Stimulated activated memory B cell treated with anti-CD40 and anti-IgM and Interleukin-4, amounts not matched to agents 10 μg/mL and 1 μg/mL and 100 μg/mL, for 72 hours (primary cell): ENCODE measurements at regions not wholly inside any gene's neighbourhood (a gene's known extent, or its start where the extent isn't known, plus 50 kb on each side); places are given as distances from the start of the nearest gene placed in this dataset.

Experiments
- ATAC-seq: fragments of 150-1000 bp; cut with Tn5 transposase; 2 replicates; pipeline ENCODE4 v1.10.0; 2021
- H3K27ac Mint-ChIP-seq: one replicate; pipeline ENCODE4 v1.8.0; 2022; ENCODE audit warnings: mild to moderate bottlenecking, mixed read lengths
- H3K27me3 Mint-ChIP-seq: one replicate; pipeline ENCODE4 v1.8.0; 2022; ENCODE audit warnings: mixed read lengths
- H3K36me3 Mint-ChIP-seq: one replicate; pipeline ENCODE4 v1.8.0; 2022; ENCODE audit warnings: mixed read lengths
- H3K4me1 Mint-ChIP-seq: one replicate; pipeline ENCODE4 v1.8.0; 2022; ENCODE audit warnings: mixed read lengths
- H3K4me3 Mint-ChIP-seq: one replicate; pipeline ENCODE4 v1.8.0; 2022; ENCODE audit warnings: mild to moderate bottlenecking, moderate library complexity, mixed read lengths
- H3K9me3 Mint-ChIP-seq: one replicate; pipeline ENCODE4 v1.8.0; 2022; ENCODE audit warnings: mixed read lengths

GRCh38 chr18:71798986-71799673, 745.0 kb downstream of the CBLN2 start:
- ATAC-seq = no peak
- no peaks in the 10 kb centered on the region for H3K27me3 Mint-ChIP-seq

GRCh38 chr18:71797554-71797953, 746.6 kb downstream of the CBLN2 start:
- no peaks in the 10 kb centered on the region for H3K9me3 Mint-ChIP-seq
- H3K27me3 Mint-ChIP-seq = no peaks in the 10 kb centered on the region
- peak; percentile 31 for ATAC-seq
- no peak overlapping the region for H3K27ac Mint-ChIP-seq
- H3K4me3 Mint-ChIP-seq = no peak overlapping the region
- no peaks in the 10 kb centered on the region for H3K4me1 Mint-ChIP-seq
- H3K36me3 Mint-ChIP-seq = no peaks in the 10 kb centered on the region

More at GRCh38 chr18:71798986-71799673, 745.0 kb downstream of the CBLN2 start:
- Mint-ChIP-seq H3K9me3 (peaks cover 2% of the 10 kb centered on the region), H3K27ac (no peak overlapping the region), H3K4me1 (no peaks in the 10 kb centered on the region), H3K36me3 (no peaks in the 10 kb centered on the region), H3K4me3 (no peak overlapping the region)

GRCh38 chr18:71784777-71785176, 759.4 kb downstream of the CBLN2 start:
- no peak for ATAC-seq
- H3K36me3 Mint-ChIP-seq = no peaks in the 10 kb centered on the region
- H3K27me3 Mint-ChIP-seq = no peaks in the 10 kb centered on the region
- H3K9me3 Mint-ChIP-seq = no peaks in the 10 kb centered on the region
- H3K4me1 Mint-ChIP-seq = no peaks in the 10 kb centered on the region
- no peak overlapping the region for H3K4me3 Mint-ChIP-seq
- no peak overlapping the region for H3K27ac Mint-ChIP-seq

- Mint-ChIP-seq H3K27me3 (no peaks in the 10 kb centered on the region), H3K27ac (no peak overlapping the region), H3K4me1 (no peaks in the 10 kb centered on the region), H3K36me3 (no peaks in the 10 kb centered on the region), H3K4me3 (no peak overlapping the region), H3K9me3 (no peaks in the 10 kb centered on the region)
- ATAC-seq = no peak
Observed at GRCh38 chr18:71760541-71760940, 783.6 kb downstream of the CBLN2 start.

GRCh38 chr18:71754246-71754645, 789.9 kb downstream of the CBLN2 start:
- Mint-ChIP-seq H3K9me3 (peaks cover 2% of the 10 kb centered on the region), H3K4me3 (no peak overlapping the region), H3K36me3 (no peaks in the 10 kb centered on the region), H3K27ac (no peak overlapping the region), H3K27me3 (no peaks in the 10 kb centered on the region), H3K4me1 (no peaks in the 10 kb centered on the region)
- no peak for ATAC-seq

- Mint-ChIP-seq H3K4me3 (no peak overlapping the region), H3K9me3 (peaks cover 14% of the 10 kb centered on the region), H3K36me3 (no peaks in the 10 kb centered on the region), H3K27ac (no peak overlapping the region), H3K27me3 (no peaks in the 10 kb centered on the region), H3K4me1 (no peaks in the 10 kb centered on the region)
- no peak for ATAC-seq
Observed at GRCh38 chr18:71743634-71744033, 800.5 kb downstream of the CBLN2 start.

- Mint-ChIP-seq H3K4me1 (no peaks in the 10 kb centered on the region), H3K36me3 (no peaks in the 10 kb centered on the region), H3K27ac (no peak overlapping the region), H3K4me3 (no peak overlapping the region), H3K9me3 (peaks cover 3% of the 10 kb centered on the region), H3K27me3 (no peaks in the 10 kb centered on the region)
- no peak for ATAC-seq
Observed at GRCh38 chr18:71729611-71730010, 814.5 kb downstream of the CBLN2 start.

- Mint-ChIP-seq H3K27ac (no peak overlapping the region), H3K9me3 (peaks cover 3% of the 10 kb centered on the region), H3K4me3 (no peak overlapping the region), H3K36me3 (no peaks in the 10 kb centered on the region), H3K4me1 (no peaks in the 10 kb centered on the region), H3K27me3 (no peaks in the 10 kb centered on the region)
- peak; percentile 31 for ATAC-seq
Observed at GRCh38 chr18:71727909-71728308, 816.2 kb downstream of the CBLN2 start.

GRCh38 chr18:71725256-71725655, 818.9 kb downstream of the CBLN2 start:
- H3K9me3 Mint-ChIP-seq = peaks cover 3% of the 10 kb centered on the region

GRCh38 chr18:71707985-71708500, 836.1 kb downstream of the CBLN2 start:
- Mint-ChIP-seq H3K36me3 (no peaks in the 10 kb centered on the region), H3K27me3 (no peaks in the 10 kb centered on the region), H3K27ac (peak overlapping the region; percentile 74), H3K9me3 (peaks cover 3% of the 10 kb centered on the region), H3K4me3 (no peak overlapping the region), H3K4me1 (peaks cover 6% of the 10 kb centered on the region)
- peak; percentile 83 for ATAC-seq

More at GRCh38 chr18:71725256-71725655, 818.9 kb downstream of the CBLN2 start:
- Mint-ChIP-seq H3K27me3 (no peaks in the 10 kb centered on the region), H3K4me3 (no peak overlapping the region), H3K4me1 (no peaks in the 10 kb centered on the region), H3K36me3 (no peaks in the 10 kb centered on the region), H3K27ac (no peak overlapping the region)
- ATAC-seq = no peak

- no peaks in the 10 kb centered on the region for H3K36me3 Mint-ChIP-seq
- H3K9me3 Mint-ChIP-seq = peaks cover 3% of the 10 kb centered on the region
- peak; percentile 92 for ATAC-seq
- no peaks in the 10 kb centered on the region for H3K27me3 Mint-ChIP-seq
- peak overlapping the region; percentile 74 for H3K27ac Mint-ChIP-seq
- peaks cover 6% of the 10 kb centered on the region for H3K4me1 Mint-ChIP-seq
- H3K4me3 Mint-ChIP-seq = no peak overlapping the region
Observed at GRCh38 chr18:71707400-71707799, 836.7 kb downstream of the CBLN2 start.

- ATAC-seq = no peak
- no peaks in the 10 kb centered on the region for H3K36me3 Mint-ChIP-seq
- no peaks in the 10 kb centered on the region for H3K9me3 Mint-ChIP-seq
- no peaks in the 10 kb centered on the region for H3K4me1 Mint-ChIP-seq
- H3K27ac Mint-ChIP-seq = no peak overlapping the region
- no peaks in the 10 kb centered on the region for H3K27me3 Mint-ChIP-seq
- no peak overlapping the region for H3K4me3 Mint-ChIP-seq
Observed at GRCh38 chr18:71689416-71690160, 854.6 kb downstream of the CBLN2 start.

GRCh38 chr18:71682591-71682990, 861.6 kb downstream of the CBLN2 start:
- no peaks in the 10 kb centered on the region for H3K27me3 Mint-ChIP-seq
- H3K4me3 Mint-ChIP-seq = no peak overlapping the region
- H3K4me1 Mint-ChIP-seq = no peaks in the 10 kb centered on the region
- no peaks in the 10 kb centered on the region for H3K36me3 Mint-ChIP-seq
- ATAC-seq = no peak
- H3K27ac Mint-ChIP-seq = no peak overlapping the region
- peaks cover 13% of the 10 kb centered on the region for H3K9me3 Mint-ChIP-seq

- Mint-ChIP-seq H3K27me3 (no peaks in the 10 kb centered on the region), H3K4me3 (no peak overlapping the region), H3K9me3 (peaks cover 10% of the 10 kb centered on the region), H3K36me3 (no peaks in the 10 kb centered on the region), H3K27ac (no peak overlapping the region), H3K4me1 (no peaks in the 10 kb centered on the region)
- ATAC-seq = no peak
Observed at GRCh38 chr18:71678144-71678543, 866.0 kb downstream of the CBLN2 start.

GRCh38 chr18:71673954-71674353, 870.2 kb downstream of the CBLN2 start:
- Mint-ChIP-seq H3K9me3 (peaks cover 5% of the 10 kb centered on the region), H3K4me3 (no peak overlapping the region), H3K27ac (no peak overlapping the region), H3K4me1 (no peaks in the 10 kb centered on the region), H3K36me3 (no peaks in the 10 kb centered on the region), H3K27me3 (no peaks in the 10 kb centered on the region)
- peak; percentile 16 for ATAC-seq

- peak; percentile 47 for ATAC-seq
- H3K9me3 Mint-ChIP-seq = peaks cover 3% of the 10 kb centered on the region
- no peaks in the 10 kb centered on the region for H3K27me3 Mint-ChIP-seq
- no peak overlapping the region for H3K27ac Mint-ChIP-seq
- no peak overlapping the region for H3K4me3 Mint-ChIP-seq
- H3K36me3 Mint-ChIP-seq = no peaks in the 10 kb centered on the region
- no peaks in the 10 kb centered on the region for H3K4me1 Mint-ChIP-seq
Observed at GRCh38 chr18:71673498-71673897, 870.6 kb downstream of the CBLN2 start.
